Hematopoietic multipotent progenitor cell (in vitro differentiated cells): ENCODE measurements at regions not wholly inside any gene's neighbourhood (a gene's known extent, or its start where the extent isn't known, plus 50 kb on each side); places are given as distances from the start of the nearest gene placed in this dataset.

Source experiments
- DNase-seq, 3 donors: peaks; one replicate each; pipeline ENCODE4 v3.0.0-alpha.2; 2011 to 2015; ENCODE audit warnings: low read depth in 2 of 3, low spot score in 2 of 3

- no peak for DNase-seq
Observed at GRCh38 chr2:103462101-103462500, 700.3 kb downstream of the TMEM182 start.

- no peak for DNase-seq
Observed at GRCh38 chr2:103462712-103463111, 700.9 kb downstream of the TMEM182 start.

- no peak for DNase-seq
Observed at GRCh38 chr2:103464831-103465230, 703.0 kb downstream of the TMEM182 start.

GRCh38 chr2:103469800-103470199, 708.0 kb downstream of the TMEM182 start:
- no peak for DNase-seq

- no peak for DNase-seq
Observed at GRCh38 chr2:103484906-103485305, 723.1 kb downstream of the TMEM182 start.

GRCh38 chr2:103496850-103497249, 735.0 kb downstream of the TMEM182 start:
- no peak for DNase-seq

GRCh38 chr2:103506812-103507211, 745.0 kb downstream of the TMEM182 start:
- DNase-seq, result no peak

GRCh38 chr2:103512442-103512841, 750.6 kb downstream of the TMEM182 start:
- DNase-seq, result no peak

GRCh38 chr2:103520547-103520946, 758.7 kb downstream of the TMEM182 start:
- no peak for DNase-seq

- no peak for DNase-seq
Observed at GRCh38 chr2:103525756-103526155, 763.9 kb downstream of the TMEM182 start.

GRCh38 chr2:103526757-103527156, 764.9 kb downstream of the TMEM182 start:
- no peak for DNase-seq

GRCh38 chr2:103527278-103527677, 765.4 kb downstream of the TMEM182 start:
- DNase-seq, result no peak

- DNase-seq, result no peak
Observed at GRCh38 chr2:103529798-103530502, 768.1 kb downstream of the TMEM182 start.

- no peak for DNase-seq
Observed at GRCh38 chr2:103552775-103553174, 790.9 kb downstream of the TMEM182 start.

GRCh38 chr2:103594823-103595222, 833.0 kb downstream of the TMEM182 start:
- DNase-seq, result no peak

- no peak for DNase-seq
Observed at GRCh38 chr2:103605071-103605780, 843.4 kb downstream of the TMEM182 start.

- DNase-seq, result no peak
Observed at GRCh38 chr2:103615611-103616105, 853.8 kb downstream of the TMEM182 start.

GRCh38 chr2:103616891-103617290, 855.1 kb downstream of the TMEM182 start:
- no peak for DNase-seq

- no peak for DNase-seq
Observed at GRCh38 chr2:103618112-103618511, 856.3 kb downstream of the TMEM182 start.

GRCh38 chr2:103627301-103627700, 865.5 kb downstream of the TMEM182 start:
- DNase-seq, result no peak

GRCh38 chr2:103638978-103639377, 877.1 kb downstream of the TMEM182 start:
- DNase-seq, result no peak

GRCh38 chr2:103656558-103656957, 894.7 kb downstream of the TMEM182 start:
- no peak for DNase-seq
